GM10248 (cell line): ENCODE measurements at regions not wholly inside any gene's neighbourhood (a gene's known extent, or its start where the extent isn't known, plus 50 kb on each side); places are given as distances from the start of the nearest gene placed in this dataset.

ENCODE experiments used
- CTCF ChIA-PET: fragments of 300-600 bp; sonication (Branson Sonifier 250); formaldehyde crosslinking; extraction: SDS; loops from one replicate; lab custom pipeline; 2021; ENCODE audit warnings: antibody characterized with exemption; lab: Yijun Ruan, JAX
- POLR2A ChIA-PET: fragments of 350-650 bp; sonication (Branson Sonifier 250); formaldehyde crosslinking; extraction: SDS; loops from one replicate; lab custom pipeline; 2020; ENCODE audit warnings: antibody characterized with exemption; lab: Yijun Ruan, JAX
- DNase-seq: peaks from one replicate; pipeline ENCODE4 v3.0.0; 2012; ENCODE audit errors: extremely low spot score
- TF ChIP-seq, protein P1 (sequence below): IDR thresholded peaks from 2 replicates; pipeline ENCODE4 v1.5.1; 2012; ENCODE audit warnings: mild to moderate bottlenecking, low read depth; ENCODE audit errors: extremely low read depth, missing control alignments, control extremely low read depth

DNA sequence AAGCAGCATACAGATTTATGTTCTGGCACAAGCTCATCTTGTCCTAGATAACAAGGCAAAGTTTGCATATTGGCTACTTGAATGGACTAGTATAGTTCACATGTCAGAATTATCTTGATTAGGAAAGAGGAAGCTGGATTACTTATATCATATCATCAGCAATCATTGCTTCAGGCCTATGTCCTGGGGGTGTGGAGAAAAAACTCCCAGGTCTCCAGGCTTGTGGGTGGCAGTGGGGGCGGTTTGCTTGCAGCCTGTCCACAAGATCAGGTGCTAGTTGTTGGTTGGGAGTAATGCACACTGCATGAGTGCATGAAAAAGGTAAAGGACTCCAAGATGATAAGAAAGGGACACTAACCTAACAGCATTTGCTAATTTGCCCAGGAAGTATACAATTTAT, 326.4 kb upstream of the PDE4D start:
- DNase-seq: no peak
- TF ChIP-seq, protein P1, sequence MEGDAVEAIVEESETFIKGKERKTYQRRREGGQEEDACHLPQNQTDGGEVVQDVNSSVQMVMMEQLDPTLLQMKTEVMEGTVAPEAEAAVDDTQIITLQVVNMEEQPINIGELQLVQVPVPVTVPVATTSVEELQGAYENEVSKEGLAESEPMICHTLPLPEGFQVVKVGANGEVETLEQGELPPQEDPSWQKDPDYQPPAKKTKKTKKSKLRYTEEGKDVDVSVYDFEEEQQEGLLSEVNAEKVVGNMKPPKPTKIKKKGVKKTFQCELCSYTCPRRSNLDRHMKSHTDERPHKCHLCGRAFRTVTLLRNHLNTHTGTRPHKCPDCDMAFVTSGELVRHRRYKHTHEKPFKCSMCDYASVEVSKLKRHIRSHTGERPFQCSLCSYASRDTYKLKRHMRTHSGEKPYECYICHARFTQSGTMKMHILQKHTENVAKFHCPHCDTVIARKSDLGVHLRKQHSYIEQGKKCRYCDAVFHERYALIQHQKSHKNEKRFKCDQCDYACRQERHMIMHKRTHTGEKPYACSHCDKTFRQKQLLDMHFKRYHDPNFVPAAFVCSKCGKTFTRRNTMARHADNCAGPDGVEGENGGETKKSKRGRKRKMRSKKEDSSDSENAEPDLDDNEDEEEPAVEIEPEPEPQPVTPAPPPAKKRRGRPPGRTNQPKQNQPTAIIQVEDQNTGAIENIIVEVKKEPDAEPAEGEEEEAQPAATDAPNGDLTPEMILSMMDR: no peak
- ChIA-PET CTCF (interaction anchor here (0.9 to 1.7 kb wide), 4 partner anchors 9 to 15 kb away, joined by 3 to 5 read pairs (median 5); no protein-coding TSS in a partner anchor), POLR2A (no interaction called here)

DNA sequence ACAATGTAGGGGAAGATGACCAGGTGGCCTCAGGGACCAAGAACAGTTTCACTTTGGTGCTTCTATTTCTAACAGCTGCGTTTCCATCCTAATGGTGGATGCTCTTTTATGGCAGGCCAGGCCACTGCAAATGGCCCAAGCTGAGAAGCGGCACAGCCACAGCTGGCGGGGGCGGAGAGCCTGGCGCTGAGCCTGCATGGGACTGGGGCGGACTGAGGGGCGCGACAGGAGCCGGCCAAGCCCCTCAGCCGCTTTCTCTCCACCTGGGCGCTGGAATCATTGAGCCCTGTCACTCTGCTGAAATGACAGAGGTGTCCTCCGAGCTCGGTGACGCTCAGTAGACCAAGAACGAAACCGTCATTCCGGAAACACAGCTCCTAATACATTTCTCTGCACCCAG, 317.3 kb upstream of the PDE4D start:
- POLR2A ChIA-PET: no interaction called here
- no peak for DNase-seq
- TF ChIP-seq, protein P1: no peak

DNA sequence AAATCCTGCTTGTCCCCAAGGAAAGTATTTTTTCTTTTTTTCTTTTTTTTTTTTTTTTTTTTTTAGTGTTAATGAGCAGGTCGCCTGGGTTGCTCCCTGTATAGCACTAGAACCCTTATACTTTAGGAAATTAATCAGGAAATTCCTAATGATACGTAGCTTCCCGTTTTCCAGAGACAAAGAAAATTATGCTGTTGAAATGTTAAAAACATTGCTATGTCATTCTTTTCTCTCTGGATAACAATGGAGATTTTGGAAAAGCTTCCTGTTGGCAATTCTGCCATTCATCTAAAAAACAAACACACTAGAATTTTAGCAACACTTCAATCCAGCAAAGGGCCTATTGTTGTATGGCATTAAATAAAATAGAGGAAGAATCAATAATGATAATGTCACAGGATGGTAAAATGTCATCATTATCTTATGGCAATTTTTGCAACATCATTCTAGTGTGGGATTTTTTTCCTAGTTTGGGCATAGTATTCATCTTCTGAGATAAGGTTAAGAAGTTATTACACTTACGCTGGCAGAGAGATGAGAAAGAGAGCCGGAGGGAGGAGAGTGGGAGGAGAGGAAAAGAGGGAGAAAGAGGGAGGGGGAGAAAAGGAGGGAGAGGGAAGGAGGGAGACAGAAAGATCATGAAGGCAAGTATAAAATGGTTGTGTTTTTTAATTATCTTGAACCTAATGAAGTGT, 315.8 kb upstream of the PDE4D start:
- POLR2A ChIA-PET: no interaction called here
- CTCF ChIA-PET: interaction anchor here (0.8 to 0.9 kb wide), 2 partner anchors 16 to 75 kb away, joined by 3 read pairs; no protein-coding TSS in a partner anchor
- DNase-seq: no peak
- TF ChIP-seq, protein P1: no peak

More for the DNA sequence above, 317.3 kb upstream of the PDE4D start:
- CTCF ChIA-PET: interaction anchor here (0.7 to 1.2 kb wide), 3 partner anchors 12 to 31 kb away, joined by 3 to 6 read pairs (median 4); no protein-coding TSS in a partner anchor

DNA sequence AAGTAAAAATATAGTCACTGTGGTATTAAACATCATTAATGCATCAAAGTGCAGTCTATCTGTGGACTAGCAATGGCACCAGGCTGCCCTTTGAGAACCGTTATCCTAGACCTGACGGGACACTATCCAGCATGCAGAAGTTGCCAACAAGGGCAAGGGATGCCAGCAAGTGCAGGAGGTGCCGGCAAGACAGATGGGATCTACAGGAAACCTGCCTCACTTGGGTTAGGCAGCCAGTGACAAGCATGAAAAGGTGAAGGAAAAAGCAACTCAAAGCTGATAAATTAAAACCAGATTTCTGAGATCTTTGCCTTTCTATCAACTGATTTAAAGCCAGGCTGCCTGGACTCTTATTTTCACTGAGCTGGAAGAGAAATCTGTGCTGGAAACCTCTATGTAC, 315.2 kb upstream of the PDE4D start:
- TF ChIP-seq, protein P1: no peak
- ChIA-PET POLR2A (no interaction called here), CTCF (interaction anchor here (0.8 to 0.9 kb wide), 2 partner anchors 15 to 75 kb away, joined by 3 read pairs; no protein-coding TSS in a partner anchor)
- DNase-seq: no peak

DNA sequence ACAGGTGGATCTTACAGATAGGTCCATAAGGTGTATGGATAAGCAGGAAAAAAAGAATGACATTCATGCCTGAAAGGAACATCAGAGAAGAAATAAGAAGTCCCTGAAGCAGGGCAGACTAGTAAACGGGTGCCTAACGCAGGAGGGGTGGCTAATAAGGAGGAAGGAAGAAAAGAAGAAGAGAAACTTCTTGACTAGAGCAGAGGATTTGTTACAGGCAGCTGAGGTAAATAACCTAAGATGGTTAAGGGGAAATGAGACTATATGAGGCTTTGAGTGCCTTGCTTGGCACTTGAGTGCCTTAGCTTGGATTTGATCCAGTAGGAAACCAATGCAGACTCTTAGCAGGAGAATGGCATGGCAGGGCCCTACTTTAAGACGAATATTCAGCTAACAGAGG, 313.5 kb upstream of the PDE4D start:
- TF ChIP-seq, protein P1: no peak
- CTCF ChIA-PET: no interaction called here
- peak; percentile 60 for DNase-seq
- POLR2A ChIA-PET: no interaction called here

DNA sequence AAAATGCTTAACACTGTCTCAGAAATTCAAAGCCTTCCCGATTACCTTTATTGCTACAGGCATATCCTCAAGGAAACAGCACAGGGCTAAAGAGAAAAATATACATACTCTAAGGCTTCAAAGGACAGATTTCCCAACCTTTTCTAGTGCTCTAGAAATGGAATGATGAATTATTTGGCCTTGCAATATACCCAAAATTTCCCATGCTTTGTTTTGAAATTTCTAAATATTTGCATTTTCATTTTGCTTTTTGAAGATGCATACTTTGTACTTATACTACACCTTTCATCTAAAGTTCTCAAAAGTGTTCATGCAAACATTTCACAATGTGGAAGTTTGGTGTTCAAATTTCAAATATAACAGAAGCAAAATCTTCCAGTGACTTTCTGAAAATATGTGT, 312.7 kb upstream of the PDE4D start:
- TF ChIP-seq, protein P1: no peak
- ChIA-PET CTCF (no interaction called here), POLR2A (no interaction called here)
- DNase-seq: no peak
